ENCODE measurements at regions not wholly inside any gene's neighbourhood (a gene's known extent, or its start where the extent isn't known, plus 50 kb on each side); places are given as distances from the start of the nearest gene placed in this dataset.
A peak's percentile ranks its signal among the peaks of the same experiment; 100 is the strongest.

GRCh38 chr7:120097020-120097419, 176.0 kb upstream of the KCND2 start:
- 54 to 90% (median 58%) methylated on average over 2 of the region's 2 CpGs for WGBS, 3 donors
- no peaks in the 10 kb centered on the region for H3K36me3 ChIP-seq (ENCODE audit: insufficient read depth in 1 of 2, low read depth in 1 of 2)
- no peaks in the 10 kb centered on the region for H3K4me1 ChIP-seq
- H3K27ac ChIP-seq, result no peak overlapping the region
- no peak for TF ChIP-seq CTCF (IDR thresholded peaks at IDR 0.05)
- H3K9me3 ChIP-seq, result no peaks in the 10 kb centered on the region
- peaks cover 0 to 2% (median 0%) of the 10 kb centered on the region in 3 donors for H3K27me3 ChIP-seq (ENCODE audit: insufficient read depth in 3 of 3, low read length in 2 of 3)
- no peak for ATAC-seq
- H3K4me3 ChIP-seq, result no peak overlapping the region
- no peak for DNase-seq
- intact Hi-C loops (cut with DNase I), result no loop called here

- H3K9me3 ChIP-seq, result no peaks in the 10 kb centered on the region
These were observed 175.2 kb upstream of the KCND2 start for GRCh38 chr7:120097774-120098173.

GRCh38 chr7:120108376-120108775, 164.6 kb upstream of the KCND2 start:
- Histone ChIP-seq H3K27me3 (ENCODE audit: insufficient read depth in 3 of 3, low read length in 2 of 3) (no peaks in the 10 kb centered on the region), H3K4me1 (no peaks in the 10 kb centered on the region), H3K27ac (no peak overlapping the region), H3K9me3 (no peaks in the 10 kb centered on the region), H3K36me3 (ENCODE audit: insufficient read depth in 1 of 2, low read depth in 1 of 2) (no peaks in the 10 kb centered on the region), H3K4me3 (no peak overlapping the region)
- ATAC-seq, result no peak
- intact Hi-C loops (cut with DNase I), result no loop called here
- no peak for TF ChIP-seq CTCF (IDR thresholded peaks at IDR 0.05)
- DNase-seq, result no peak

More at GRCh38 chr7:120097774-120098173, 175.2 kb upstream of the KCND2 start:
- Histone ChIP-seq H3K27ac (no peak overlapping the region), H3K4me1 (no peaks in the 10 kb centered on the region), H3K36me3 (ENCODE audit: insufficient read depth in 1 of 2, low read depth in 1 of 2) (no peaks in the 10 kb centered on the region), H3K4me3 (no peak overlapping the region), H3K27me3 (ENCODE audit: insufficient read depth in 3 of 3, low read length in 2 of 3) (peaks cover 0 to 2% (median 0%) of the 10 kb centered on the region in 3 donors)
- TF ChIP-seq CTCF (IDR thresholded peaks at IDR 0.05), result no peak
- intact Hi-C loops (cut with DNase I), result no loop called here
- DNase-seq (no peak), ATAC-seq (no peak)

- no peaks in the 10 kb centered on the region for H3K9me3 ChIP-seq
- H3K4me1 ChIP-seq, result no peaks in the 10 kb centered on the region
- H3K27ac ChIP-seq, result no peak overlapping the region
- no peak overlapping the region for H3K4me3 ChIP-seq
- no peak for TF ChIP-seq CTCF (IDR thresholded peaks at IDR 0.05)
- no peaks in the 10 kb centered on the region for H3K36me3 ChIP-seq (ENCODE audit: insufficient read depth in 1 of 2, low read depth in 1 of 2)
- WGBS, 3 donors, result 79 to 82% (median 81%) methylated on average over 8 of the region's 8 CpGs
- no peaks in the 10 kb centered on the region for H3K27me3 ChIP-seq (ENCODE audit: insufficient read depth in 3 of 3, low read length in 2 of 3)
- ATAC-seq (no peak), DNase-seq (no peak)
- intact Hi-C loops (cut with DNase I), result no loop called here
These were observed 162.8 kb upstream of the KCND2 start for GRCh38 chr7:120110169-120110568.

GRCh38 chr7:120114626-120115025, 158.3 kb upstream of the KCND2 start:
- no peaks in the 10 kb centered on the region for H3K27me3 ChIP-seq (ENCODE audit: insufficient read depth in 3 of 3, low read length in 2 of 3)
- intact Hi-C loops (cut with DNase I), result no loop called here
- no peak for TF ChIP-seq CTCF (IDR thresholded peaks at IDR 0.05)
- whole genome bisulfite sequencing, 3 donors, result 43 to 67% (median 49%) methylated on average over 5 of the region's 5 CpGs
- DNase-seq (no peak), ATAC-seq (peak in 1 of 4 donors; percentile 51)
- H3K36me3 ChIP-seq (ENCODE audit: insufficient read depth in 1 of 2, low read depth in 1 of 2), result no peaks in the 10 kb centered on the region
- H3K27ac ChIP-seq, result no peak overlapping the region
- H3K9me3 ChIP-seq, result no peaks in the 10 kb centered on the region
- no peaks in the 10 kb centered on the region for H3K4me1 ChIP-seq
- no peak overlapping the region for H3K4me3 ChIP-seq
